Thymus (tissue), 11 donors: ENCODE measurements at regions not wholly inside any gene's neighbourhood (a gene's known extent, or its start where the extent isn't known, plus 50 kb on each side); places are given as distances from the start of the nearest gene placed in this dataset.
A peak's percentile ranks its signal among the peaks of the same experiment; 100 is the strongest.

Source experiments
- DNase-seq, 9 donors: peaks; one replicate each; pipeline ENCODE4 v3.0.0-alpha.2; 2013; ENCODE audit warnings: low spot score in 9 of 9, low read depth in 6 of 9, missing footprints in 1 of 9
- H3K27ac ChIP-seq, 2 donors: one replicate each; pipeline ENCODE4 v1.5.1; 2013; ENCODE audit warnings: control low read depth in 1 of 2, low read depth in 1 of 2, low read length in 1 of 2, mild to moderate bottlenecking in 1 of 2, moderate library complexity in 1 of 2
- H3K27me3 ChIP-seq, 2 donors: one replicate each; pipeline ENCODE4 v1.5.1; 2013; ENCODE audit warnings: low read length in 1 of 2; ENCODE audit not compliant: control insufficient read depth in 2 of 2, insufficient read depth in 1 of 2
- H3K36me3 ChIP-seq, 2 donors: one replicate each; pipeline ENCODE4 v1.5.1; 2013; ENCODE audit warnings: low read length in 1 of 2, mild to moderate bottlenecking in 1 of 2, moderate library complexity in 1 of 2; ENCODE audit not compliant: control insufficient read depth in 2 of 2, insufficient read depth in 2 of 2
- H3K4me1 ChIP-seq, 2 donors: one replicate each; pipeline ENCODE4 v1.5.1; 2013; ENCODE audit warnings: low read length in 2 of 2; ENCODE audit not compliant: control insufficient read depth in 2 of 2, insufficient read depth in 2 of 2
- H3K4me3 ChIP-seq, 2 donors: one replicate each; pipeline ENCODE4 v1.5.1; 2013; ENCODE audit warnings: low read length in 2 of 2, control low read depth in 1 of 2, mild to moderate bottlenecking in 1 of 2
- H3K9me3 ChIP-seq, 2 donors: one replicate each; pipeline ENCODE4 v1.5.1; 2013; ENCODE audit warnings: low read length in 1 of 2, mild to moderate bottlenecking in 1 of 2; ENCODE audit not compliant: control insufficient read depth in 2 of 2, insufficient read depth in 1 of 2
- WGBS: extraction: QIAGEN DNeasy Blood & Tissue Kit; methylation state at CpG from one replicate; pipeline ENCODE4 v1.1.7; 2013; 5-methylcytosine and 5-hydroxymethylcytosine counted together
- donor health status: healthy.

DNA sequence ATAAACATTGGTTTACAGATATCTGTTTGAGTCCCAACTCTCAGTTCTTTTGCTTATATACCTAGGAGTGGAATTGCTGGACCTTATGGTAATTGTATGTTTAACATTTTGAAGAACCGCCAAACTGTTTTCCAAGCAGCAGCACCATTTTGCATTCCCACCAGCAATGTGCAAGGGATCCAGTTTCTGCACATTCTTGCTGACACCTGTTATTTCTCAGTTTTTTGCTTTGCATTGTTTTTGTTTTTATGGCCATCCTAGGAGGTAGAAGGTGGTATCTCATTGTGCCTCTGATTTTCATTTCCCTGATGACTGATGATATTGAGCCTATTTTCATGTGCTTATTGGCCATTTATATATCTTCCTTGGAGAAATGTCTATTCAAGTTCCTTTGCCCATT lies 71.2 kb downstream of the MCFD2 start:
- Histone ChIP-seq H3K27me3 (no peaks in the 10 kb centered on the region), H3K27ac (no peak overlapping the region), H3K9me3 (no peaks in the 10 kb centered on the region), H3K4me3 (no peak overlapping the region), H3K36me3 (no peaks in the 10 kb centered on the region), H3K4me1 (peaks cover 0 to 25% of the 10 kb centered on the region in 2 donors)
- DNase-seq = no peak
- WGBS = 97% methylated on average over 1 of the region's 1 CpG

DNA sequence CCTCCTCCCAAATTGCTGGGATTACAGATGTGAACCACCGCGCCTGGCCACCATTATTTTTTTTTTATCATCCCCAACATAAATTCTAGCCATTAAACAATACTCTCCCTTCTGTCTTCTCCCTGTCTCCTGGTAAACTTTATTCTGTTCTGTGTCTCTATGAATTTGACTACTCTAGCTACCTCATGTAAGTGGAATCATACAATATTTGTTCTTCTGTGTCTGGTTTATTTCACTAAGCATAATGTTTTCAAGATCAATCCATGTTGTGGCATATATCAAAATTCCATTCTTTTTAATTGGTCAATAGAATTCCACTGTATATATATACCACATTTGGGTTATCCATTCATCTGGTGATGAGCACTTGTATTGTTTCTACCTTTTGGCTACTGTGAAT lies 71.6 kb downstream of the MCFD2 start:
- no peak for DNase-seq

GRCh38 chr2:46843316-46843715 lies 72.3 kb downstream of the MCFD2 start:
- no peak overlapping the region for H3K27ac ChIP-seq
- H3K4me1 ChIP-seq = peaks cover 0 to 14% of the 10 kb centered on the region in 2 donors
- no peaks in the 10 kb centered on the region for H3K27me3 ChIP-seq
- WGBS = 94% methylated on average over 5 of the region's 5 CpGs
- H3K36me3 ChIP-seq = no peaks in the 10 kb centered on the region
- H3K9me3 ChIP-seq = no peaks in the 10 kb centered on the region
- no peak overlapping the region for H3K4me3 ChIP-seq
- DNase-seq = no peak

More for the DNA sequence above, 71.6 kb downstream of the MCFD2 start:
- H3K27me3 ChIP-seq = no peaks in the 10 kb centered on the region
- H3K4me3 ChIP-seq = no peak overlapping the region
- H3K27ac ChIP-seq = no peak overlapping the region
- peaks cover 0 to 21% of the 10 kb centered on the region in 2 donors for H3K4me1 ChIP-seq
- no peaks in the 10 kb centered on the region for H3K9me3 ChIP-seq
- H3K36me3 ChIP-seq = no peaks in the 10 kb centered on the region
- WGBS = 100% methylated on average over 2 of the region's 2 CpGs

DNA sequence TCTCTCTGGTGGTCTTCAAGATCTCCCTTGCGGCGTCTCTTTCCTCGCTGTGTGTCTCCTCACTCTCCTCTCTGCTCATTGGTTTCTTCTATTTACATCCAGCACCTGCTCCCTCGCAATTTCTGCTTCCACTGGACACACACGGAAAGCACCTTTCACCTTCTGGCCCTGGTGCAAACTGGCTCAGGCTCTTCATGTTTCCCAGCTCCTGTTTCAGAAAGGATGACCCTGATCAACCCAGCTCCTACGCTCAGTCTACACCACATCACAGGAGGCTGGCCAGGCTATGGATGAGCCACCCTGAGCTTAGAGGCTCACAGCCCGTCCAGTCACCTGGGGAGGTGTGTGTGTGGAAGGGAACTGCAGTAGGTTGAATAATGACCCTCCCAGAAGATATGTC lies 72.7 kb downstream of the MCFD2 start:
- no peaks in the 10 kb centered on the region for H3K27me3 ChIP-seq
- H3K27ac ChIP-seq = no peak overlapping the region
- no peak for DNase-seq
- H3K4me1 ChIP-seq = peaks cover 0 to 10% of the 10 kb centered on the region in 2 donors
- H3K9me3 ChIP-seq = no peaks in the 10 kb centered on the region
- no peak overlapping the region for H3K4me3 ChIP-seq
- H3K36me3 ChIP-seq = no peaks in the 10 kb centered on the region
- 95% methylated on average over 7 of the region's 7 CpGs for WGBS

DNA sequence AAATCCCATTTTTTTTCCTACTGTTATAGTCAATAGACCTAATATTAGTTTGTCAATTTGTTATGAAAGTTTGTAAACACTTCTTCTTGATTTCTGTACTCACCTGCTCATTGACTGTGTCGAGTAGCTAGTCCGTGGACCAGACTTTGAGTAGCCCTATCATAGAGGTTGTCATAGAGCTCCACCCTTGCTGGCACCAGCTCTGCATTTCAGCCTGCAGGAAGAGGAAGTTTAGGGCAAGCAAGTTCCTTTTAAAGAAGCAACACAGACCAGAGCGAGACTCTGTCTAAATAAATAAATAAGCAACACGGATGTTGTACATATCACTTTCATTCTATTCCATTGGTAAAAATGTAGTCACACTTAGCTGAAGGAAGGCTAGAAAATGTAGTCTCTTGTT lies 74.0 kb downstream of the MCFD2 start:
- Histone ChIP-seq H3K27me3 (no peaks in the 10 kb centered on the region), H3K27ac (no peak overlapping the region), H3K4me3 (no peak overlapping the region), H3K4me1 (peaks cover 0 to 2% of the 10 kb centered on the region in 2 donors), H3K9me3 (no peaks in the 10 kb centered on the region), H3K36me3 (no peaks in the 10 kb centered on the region)
- WGBS = 54% methylated on average over 4 of the region's 4 CpGs
- DNase-seq = no peak

- H3K4me3 ChIP-seq = no peak overlapping the region
- no peaks in the 10 kb centered on the region for H3K36me3 ChIP-seq
- H3K4me1 ChIP-seq = peaks cover 0 to 8% of the 10 kb centered on the region in 2 donors
- WGBS = 84% methylated on average over 3 of the region's 3 CpGs
- no peaks in the 10 kb centered on the region for H3K27me3 ChIP-seq
- H3K27ac ChIP-seq = no peak overlapping the region
- no peak for DNase-seq
- H3K9me3 ChIP-seq = no peaks in the 10 kb centered on the region
Observed at GRCh38 chr2:46839045-46839444, 76.6 kb downstream of the MCFD2 start.

- Histone ChIP-seq H3K4me3 (no peak overlapping the region), H3K4me1 (peaks cover 0 to 8% of the 10 kb centered on the region in 2 donors), H3K9me3 (no peaks in the 10 kb centered on the region), H3K27ac (no peak overlapping the region), H3K36me3 (no peaks in the 10 kb centered on the region), H3K27me3 (no peaks in the 10 kb centered on the region)
- no peak for DNase-seq
- 83% methylated on average over 5 of the region's 5 CpGs for WGBS
Observed at GRCh38 chr2:46837704-46838103, 77.9 kb downstream of the MCFD2 start.

GRCh38 chr2:46837112-46837454 lies 78.5 kb downstream of the MCFD2 start:
- 96% methylated on average over 10 of the region's 10 CpGs for WGBS
- Histone ChIP-seq H3K27me3 (no peaks in the 10 kb centered on the region), H3K27ac (no peak overlapping the region), H3K4me1 (peaks cover 0 to 8% of the 10 kb centered on the region in 2 donors), H3K9me3 (no peaks in the 10 kb centered on the region), H3K4me3 (no peak overlapping the region), H3K36me3 (no peaks in the 10 kb centered on the region)
- no peak for DNase-seq

GRCh38 chr2:46836295-46837111 lies 79.1 kb downstream of the MCFD2 start:
- Histone ChIP-seq H3K27ac (no peak overlapping the region), H3K4me3 (no peak overlapping the region), H3K36me3 (no peaks in the 10 kb centered on the region), H3K4me1 (peaks cover 0 to 8% of the 10 kb centered on the region in 2 donors), H3K27me3 (no peaks in the 10 kb centered on the region), H3K9me3 (no peaks in the 10 kb centered on the region)
- WGBS = 46% methylated on average over 12 of the region's 12 CpGs
- peak in 1 of 9 donors; percentile 22 for DNase-seq
